Trophoblast cell (in vitro differentiated cells and primary cell): ENCODE measurements at regions not wholly inside any gene's neighbourhood (a gene's known extent, or its start where the extent isn't known, plus 50 kb on each side); places are given as distances from the start of the nearest gene placed in this dataset.

Experiments
- DNase-seq, 2 donors: peaks; one replicate each; pipeline ENCODE4 v3.0.0-alpha.2; 2016
- H2AFZ ChIP-seq: 2 replicates; pipeline ENCODE4 v1.6.1; 2013; ENCODE audit warnings: low read length, moderate library complexity, mild to moderate bottlenecking; ENCODE audit not compliant: insufficient read depth, poor library complexity
- H2AK5ac ChIP-seq: 2 replicates; pipeline ENCODE4 v1.6.1; 2013; ENCODE audit warnings: mild to moderate bottlenecking, low read length
- H2BK120ac ChIP-seq: 2 replicates; pipeline ENCODE4 v1.6.1; 2013; ENCODE audit warnings: low read length, mild to moderate bottlenecking, moderate library complexity; ENCODE audit not compliant: insufficient read depth, poor library complexity
- H2BK12ac ChIP-seq: 2 replicates; pipeline ENCODE4 v1.6.1; 2013; ENCODE audit warnings: mild to moderate bottlenecking, low read length, moderate library complexity
- H2BK5ac ChIP-seq: 2 replicates; pipeline ENCODE4 v1.6.1; 2013; ENCODE audit warnings: low read length, low read depth, moderate library complexity, mild to moderate bottlenecking; ENCODE audit not compliant: poor library complexity
- H3K14ac ChIP-seq: 2 replicates; pipeline ENCODE4 v1.6.1; 2013; ENCODE audit warnings: mild to moderate bottlenecking, low read length
- H3K18ac ChIP-seq: 2 replicates; pipeline ENCODE4 v1.6.1; 2013; ENCODE audit warnings: mild to moderate bottlenecking, low read length
- H3K23ac ChIP-seq: 2 replicates; pipeline ENCODE4 v1.6.1; 2013; ENCODE audit warnings: low read length
- H3K27ac ChIP-seq: 2 replicates; pipeline ENCODE4 v1.5.1; 2013; ENCODE audit warnings: low read depth, mild to moderate bottlenecking, inconsistent platforms, low read length, moderate library complexity
- H3K27me3 ChIP-seq: 2 replicates; pipeline ENCODE4 v1.6.1; 2013; ENCODE audit warnings: inconsistent platforms, mild to moderate bottlenecking, low read length, moderate library complexity; ENCODE audit not compliant: insufficient read depth
- H3K36me3 ChIP-seq, 2 experiments: 1 replicate in 1 of 2; 2 replicates in 1 of 2; pipeline ENCODE4 v1.6.1; 2013; ENCODE audit warnings: low read length in 2 of 2, mild to moderate bottlenecking in 2 of 2, moderate library complexity in 1 of 2; ENCODE audit not compliant: insufficient read depth in 2 of 2, control insufficient read depth in 1 of 2
- H3K4ac ChIP-seq: 2 replicates; pipeline ENCODE4 v1.6.1; 2013; ENCODE audit warnings: low read depth, mild to moderate bottlenecking, low read length, moderate library complexity
- H3K4me1 ChIP-seq, 2 experiments: 1 replicate in 1 of 2; 2 replicates in 1 of 2; pipeline ENCODE4 v1.6.1; 2013; ENCODE audit warnings: low read length in 2 of 2, mild to moderate bottlenecking in 2 of 2, moderate library complexity in 1 of 2; ENCODE audit not compliant: insufficient read depth in 2 of 2, control insufficient read depth in 1 of 2
- H3K4me2 ChIP-seq: 2 replicates; pipeline ENCODE4 v1.6.1; 2013; ENCODE audit warnings: inconsistent platforms, mild to moderate bottlenecking, low read length, moderate library complexity
- H3K4me3 ChIP-seq: 2 replicates; pipeline ENCODE4 v1.5.1; 2013; ENCODE audit warnings: mild to moderate bottlenecking, low read depth, low read length, inconsistent platforms
- H3K79me1 ChIP-seq: one replicate; pipeline ENCODE4 v1.6.1; 2013; ENCODE audit warnings: low read length
- H3K79me2 ChIP-seq: 2 replicates; pipeline ENCODE4 v1.6.1; 2013; ENCODE audit warnings: low read length, mild to moderate bottlenecking; ENCODE audit not compliant: control insufficient read depth, insufficient read depth, poor library complexity
- H3K9ac ChIP-seq: 2 replicates; pipeline ENCODE4 v1.6.1; 2013; ENCODE audit warnings: mild to moderate bottlenecking, low read length
- H3K9me3 ChIP-seq: 2 replicates; pipeline ENCODE4 v1.6.1; 2013; ENCODE audit warnings: low read depth, mild to moderate bottlenecking, control low read depth, inconsistent platforms, low read length; ENCODE audit not compliant: insufficient read depth
- H4K12ac ChIP-seq: 2 replicates; pipeline ENCODE4 v1.6.1; 2013; ENCODE audit warnings: low read depth, mild to moderate bottlenecking, low read length, moderate library complexity
- H4K8ac ChIP-seq: 2 replicates; pipeline ENCODE4 v1.6.1; 2013; ENCODE audit warnings: low read depth, mild to moderate bottlenecking, low read length, moderate library complexity
- H4K91ac ChIP-seq: one replicate; pipeline ENCODE4 v1.6.1; 2013; ENCODE audit warnings: low read depth, mild to moderate bottlenecking, low read length, moderate library complexity
- WGBS: extraction: QIAGEN DNeasy Blood & Tissue Kit; methylation state at CpG from one replicate; pipeline ENCODE4 v1.1.7; 2013; ENCODE audit warnings: missing lambda C conversion rate; ENCODE audit not compliant: insufficient read length, insufficient coverage; ENCODE audit errors: extremely low coverage; 5-methylcytosine and 5-hydroxymethylcytosine counted together

DNA sequence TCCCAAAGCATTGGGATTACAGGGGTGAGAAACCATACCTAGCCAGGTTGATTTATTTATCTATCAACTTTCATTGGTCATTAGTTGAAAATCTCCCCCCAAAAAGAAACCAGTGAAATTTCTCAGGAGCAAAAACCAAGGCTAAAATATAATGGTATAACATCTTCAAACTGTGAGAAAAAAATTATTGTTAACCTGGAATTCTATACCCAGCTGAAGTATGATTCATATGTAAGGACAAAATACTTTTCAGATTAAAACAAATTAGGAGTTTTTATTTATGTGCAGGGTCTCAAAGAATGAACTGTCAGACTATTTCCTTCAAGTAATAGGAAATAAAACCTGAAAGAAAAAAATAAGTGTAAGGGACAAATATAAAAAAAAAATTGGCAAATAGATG is 1053.9 kb downstream of the UQCRFS1 start:
- Histone ChIP-seq H4K91ac (no peak overlapping the region), H3K9me3 (no peaks in the 10 kb centered on the region), H2BK120ac (no peak overlapping the region), H3K4ac (no peak overlapping the region), H3K4me1 (no peaks in the 10 kb centered on the region), H3K27ac (no peak overlapping the region), H2AFZ (no peak overlapping the region), H3K79me1 (no peaks in the 10 kb centered on the region), H3K4me3 (no peak overlapping the region), H3K79me2 (no peaks in the 10 kb centered on the region), H3K27me3 (no peaks in the 10 kb centered on the region), H2AK5ac (no peak overlapping the region), H3K9ac (no peak overlapping the region), H3K18ac (no peak overlapping the region), H2BK12ac (no peak overlapping the region), H2BK5ac (no peak overlapping the region), H4K8ac (no peak overlapping the region), H4K12ac (no peak overlapping the region), H3K4me2 (no peak overlapping the region), H3K23ac (no peak overlapping the region), H3K14ac (no peak overlapping the region), H3K36me3 (no peaks in the 10 kb centered on the region)
- DNase-seq, result no peak

DNA sequence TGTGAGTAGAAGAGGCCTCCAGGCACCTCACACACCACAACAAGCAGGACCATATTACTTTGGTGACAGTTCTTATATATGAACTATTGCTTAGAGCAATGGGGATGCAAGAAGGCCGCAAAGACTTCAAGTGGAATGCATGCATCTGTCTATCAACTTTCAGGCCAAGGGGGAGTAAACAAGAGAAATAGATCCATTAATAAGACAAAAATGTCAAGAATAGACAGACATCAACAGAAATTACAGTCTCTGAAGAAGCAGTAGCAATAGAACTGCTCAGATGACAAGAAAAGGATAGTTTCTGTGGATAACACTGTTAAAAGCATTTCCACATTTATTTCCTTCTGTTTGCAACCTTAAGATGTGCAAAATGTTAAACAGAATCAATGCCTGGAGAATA is 1057.7 kb downstream of the UQCRFS1 start:
- H2AK5ac ChIP-seq, result no peak overlapping the region
- H3K27me3 ChIP-seq, result no peaks in the 10 kb centered on the region
- H3K14ac ChIP-seq, result no peak overlapping the region
- H3K79me2 ChIP-seq, result no peaks in the 10 kb centered on the region
- no peak overlapping the region for H3K4ac ChIP-seq
- no peak overlapping the region for H3K18ac ChIP-seq
- no peak overlapping the region for H3K4me2 ChIP-seq
- WGBS, result no CpG with 5 or more reads among the region's 1 CpG
- H2BK12ac ChIP-seq, result no peak overlapping the region
- no peak overlapping the region for H3K4me3 ChIP-seq
- DNase-seq, result no peak
- H3K4me1 ChIP-seq, result no peaks in the 10 kb centered on the region
- H2BK120ac ChIP-seq, result no peak overlapping the region
- no peaks in the 10 kb centered on the region for H3K9me3 ChIP-seq
- no peak overlapping the region for H4K12ac ChIP-seq
- no peak overlapping the region for H3K27ac ChIP-seq
- H2BK5ac ChIP-seq, result no peak overlapping the region
- H4K8ac ChIP-seq, result no peak overlapping the region
- no peaks in the 10 kb centered on the region for H3K36me3 ChIP-seq
- H3K79me1 ChIP-seq, result no peaks in the 10 kb centered on the region
- no peak overlapping the region for H3K23ac ChIP-seq
- H3K9ac ChIP-seq, result no peak overlapping the region
- no peak overlapping the region for H4K91ac ChIP-seq
- no peak overlapping the region for H2AFZ ChIP-seq

DNA sequence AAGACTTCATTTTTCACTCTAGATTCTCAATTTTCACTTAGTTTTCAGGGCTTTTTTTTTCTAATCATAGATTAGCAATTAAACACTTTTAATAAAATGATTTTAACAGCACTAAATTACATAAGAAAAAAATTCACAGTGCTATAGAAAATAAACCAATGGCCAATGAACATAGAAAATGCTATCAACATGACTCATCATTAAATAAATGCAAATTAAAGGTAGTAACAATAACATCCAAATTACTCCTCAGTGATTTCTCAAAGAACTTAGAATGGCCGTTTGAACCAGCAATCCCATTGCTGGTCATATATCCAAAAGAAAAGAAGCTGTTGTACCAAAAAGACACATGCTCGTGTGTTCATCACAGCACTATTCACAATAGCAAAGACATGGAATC is 1058.9 kb downstream of the UQCRFS1 start:
- Histone ChIP-seq H4K91ac (no peak overlapping the region), H3K27me3 (no peaks in the 10 kb centered on the region), H3K4me3 (no peak overlapping the region), H4K12ac (no peak overlapping the region), H4K8ac (no peak overlapping the region), H3K79me1 (no peaks in the 10 kb centered on the region), H2BK5ac (no peak overlapping the region), H3K9me3 (no peaks in the 10 kb centered on the region), H3K18ac (no peak overlapping the region), H3K23ac (no peak overlapping the region), H3K36me3 (no peaks in the 10 kb centered on the region), H3K4me1 (peaks cover 0 to 2% of the 10 kb centered on the region in 2 experiments), H2AFZ (no peak overlapping the region), H3K14ac (no peak overlapping the region), H2BK120ac (no peak overlapping the region), H3K4me2 (no peak overlapping the region), H3K4ac (no peak overlapping the region), H3K79me2 (no peaks in the 10 kb centered on the region), H2AK5ac (no peak overlapping the region), H3K27ac (no peak overlapping the region), H2BK12ac (no peak overlapping the region), H3K9ac (no peak overlapping the region)
- no CpG with 5 or more reads among the region's 2 CpGs for WGBS
- DNase-seq, result no peak

- Histone ChIP-seq H3K4me1 (peaks cover 0 to 2% of the 10 kb centered on the region in 2 experiments), H2AK5ac (no peak overlapping the region), H3K9me3 (peaks cover 2% of the 10 kb centered on the region), H3K4me3 (no peak overlapping the region), H3K79me2 (no peaks in the 10 kb centered on the region), H3K18ac (no peak overlapping the region), H2BK12ac (no peak overlapping the region), H3K36me3 (no peaks in the 10 kb centered on the region), H2BK5ac (no peak overlapping the region), H2AFZ (no peak overlapping the region), H3K27me3 (no peaks in the 10 kb centered on the region), H3K4ac (no peak overlapping the region), H4K12ac (no peak overlapping the region), H3K27ac (no peak overlapping the region), H3K23ac (no peak overlapping the region), H3K4me2 (no peak overlapping the region), H3K14ac (no peak overlapping the region), H3K79me1 (no peaks in the 10 kb centered on the region), H4K91ac (no peak overlapping the region), H3K9ac (no peak overlapping the region), H2BK120ac (no peak overlapping the region), H4K8ac (no peak overlapping the region)
- WGBS, result no CpG with 5 or more reads among the region's 3 CpGs
- DNase-seq, result no peak
Observed at GRCh38 chr19:28153123-28153522, 1059.8 kb downstream of the UQCRFS1 start.
